GM19324 (cell line): ENCODE measurements at regions not wholly inside any gene's neighbourhood (a gene's known extent, or its start where the extent isn't known, plus 50 kb on each side); places are given as distances from the start of the nearest gene placed in this dataset.
"Not testable (repeated sequence)": the region's sequence is repeated elsewhere in the genome, so short reads cannot be mapped to it uniquely, and the experiment has no call there.

ENCODE experiments used
- ATAC-seq: cut with Tn5 transposase; IDR thresholded peaks from one replicate; pipeline ENCODE4 v1.9.1; 2021; ENCODE audit warnings: mild to moderate bottlenecking, moderate library complexity; ENCODE audit not compliant: unreplicated experiment, low FRiP score

- ATAC-seq, result no peak
Measured at GRCh38 chr2:36302911-36303310, 52.7 kb upstream of the CRIM1 start.

- no peak for ATAC-seq
Measured at GRCh38 chr2:36301843-36302242, 53.7 kb upstream of the CRIM1 start.

- ATAC-seq, result no peak
Measured at GRCh38 chr2:36300697-36301096, 54.9 kb upstream of the CRIM1 start.

GRCh38 chr2:36296798-36297197 is 58.8 kb upstream of the CRIM1 start:
- no peak for ATAC-seq

- ATAC-seq, result no peak
Measured at GRCh38 chr2:36294316-36294721, 61.3 kb upstream of the CRIM1 start.

GRCh38 chr2:36290306-36290856 is 65.2 kb upstream of the CRIM1 start:
- no peak for ATAC-seq

GRCh38 chr2:36289731-36290130 is 65.8 kb upstream of the CRIM1 start:
- no peak for ATAC-seq

GRCh38 chr2:36287363-36288275 is 68.0 kb upstream of the CRIM1 start:
- no peak for ATAC-seq

- not testable (repeated sequence) for ATAC-seq
Measured at GRCh38 chr2:36279506-36279905, 76.1 kb upstream of the CRIM1 start.

- no peak for ATAC-seq
Measured at GRCh38 chr2:36277881-36278523, 77.6 kb upstream of the CRIM1 start.

- ATAC-seq, result no peak
Measured at GRCh38 chr2:36277146-36277808, 78.3 kb upstream of the CRIM1 start.

GRCh38 chr2:36271266-36271665 is 84.3 kb upstream of the CRIM1 start:
- ATAC-seq, result no peak

- ATAC-seq, result no peak
Measured at GRCh38 chr2:36270758-36271157, 84.8 kb upstream of the CRIM1 start.

- ATAC-seq, result no peak
Measured at GRCh38 chr2:36267194-36267593, 88.4 kb upstream of the CRIM1 start.

- ATAC-seq, result no peak
Measured at GRCh38 chr2:36266536-36267121, 88.9 kb upstream of the CRIM1 start.

GRCh38 chr2:36262581-36262980 is 93.0 kb upstream of the CRIM1 start:
- no peak for ATAC-seq

GRCh38 chr2:36255863-36256262 is 99.7 kb upstream of the CRIM1 start:
- no peak for ATAC-seq

GRCh38 chr2:36253086-36253485 is 102.5 kb upstream of the CRIM1 start:
- no peak for ATAC-seq

GRCh38 chr2:36246320-36246990 is 109.1 kb upstream of the CRIM1 start:
- ATAC-seq, result peak; percentile 77

GRCh38 chr2:36245651-36246050 is 109.9 kb upstream of the CRIM1 start:
- no peak for ATAC-seq
